Caki2 (cell line): ENCODE measurements at regions not wholly inside any gene's neighbourhood (a gene's known extent, or its start where the extent isn't known, plus 50 kb on each side); places are given as distances from the start of the nearest gene placed in this dataset.
A peak's percentile ranks its signal among the peaks of the same experiment; 100 is the strongest.

ENCODE experiments used
- DNase-seq: peaks from one replicate; pipeline ENCODE4 v3.0.0-alpha.2; 2015; ENCODE audit warnings: low read depth
- in situ Hi-C: cut with HindIII; loops from 2 replicates; pipeline ENCODE4 v1.10.0; 2016; ENCODE audit warnings: low sequenced_read_pairs, low pct_unique_long_range_greater_than_20kb, mixed read lengths

DNA sequence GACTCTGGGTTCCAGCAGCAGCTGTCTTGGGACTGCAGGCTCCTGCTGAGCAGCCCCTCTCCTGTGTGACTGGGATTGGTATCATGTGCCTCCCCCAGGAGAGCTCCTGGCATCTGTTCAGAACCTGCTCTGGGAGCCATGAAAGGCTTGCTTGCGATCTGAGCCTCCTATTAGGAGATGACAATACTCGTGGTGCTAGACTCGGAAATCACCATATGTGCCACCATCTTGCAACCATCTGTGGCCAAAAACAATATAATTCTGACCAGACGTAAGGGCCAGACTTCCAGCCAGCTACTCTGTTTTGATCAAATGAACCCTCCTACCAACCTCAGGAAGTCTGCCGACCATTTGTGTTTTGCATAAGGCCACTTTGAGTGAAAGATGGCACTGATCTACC, 484.7 kb downstream of the IRS2 start:
- in situ Hi-C loops, result no loop called here
- DNase-seq, result no peak

DNA sequence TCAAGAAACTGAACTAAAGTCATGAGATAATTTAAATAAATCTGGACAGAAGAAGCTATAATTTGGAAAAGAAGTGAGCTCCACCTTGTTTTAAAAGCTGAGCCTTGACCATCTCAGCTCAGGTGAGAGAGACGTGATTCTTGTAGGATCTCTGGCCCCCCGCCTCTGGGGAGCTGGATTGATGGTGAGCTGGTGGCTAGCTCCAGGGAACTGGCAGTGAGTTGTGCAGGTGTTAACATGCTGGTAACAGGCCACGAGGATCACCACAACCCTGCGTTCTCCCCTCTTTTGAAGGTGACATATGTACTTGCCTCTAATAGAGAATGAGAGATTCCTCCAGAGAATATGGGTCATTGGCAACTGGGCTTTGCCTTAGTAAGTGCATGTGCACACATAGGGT, 485.1 kb downstream of the IRS2 start:
- no peak for DNase-seq
- in situ Hi-C loops, result no loop called here

DNA sequence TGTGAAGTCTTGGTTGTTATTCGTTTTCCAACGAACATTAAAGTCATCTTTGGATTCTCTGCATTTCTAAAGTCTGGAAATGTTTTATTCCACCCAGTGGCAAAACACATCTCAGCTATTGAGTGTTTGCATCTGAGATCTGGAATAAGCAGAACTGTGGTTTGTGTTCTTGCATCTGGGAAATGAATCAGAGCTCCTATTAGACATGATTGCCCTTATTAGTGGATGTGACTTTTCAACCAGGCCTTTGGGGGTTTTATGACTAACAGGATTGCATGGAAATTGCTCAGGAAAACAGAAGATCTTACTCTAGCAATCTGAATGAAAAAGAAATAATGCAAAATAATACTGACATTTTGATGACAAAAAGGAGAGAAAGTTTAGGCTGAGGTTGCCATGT, 488.8 kb downstream of the IRS2 start:
- DNase-seq, result no peak
- in situ Hi-C loops, result no loop called here

DNA sequence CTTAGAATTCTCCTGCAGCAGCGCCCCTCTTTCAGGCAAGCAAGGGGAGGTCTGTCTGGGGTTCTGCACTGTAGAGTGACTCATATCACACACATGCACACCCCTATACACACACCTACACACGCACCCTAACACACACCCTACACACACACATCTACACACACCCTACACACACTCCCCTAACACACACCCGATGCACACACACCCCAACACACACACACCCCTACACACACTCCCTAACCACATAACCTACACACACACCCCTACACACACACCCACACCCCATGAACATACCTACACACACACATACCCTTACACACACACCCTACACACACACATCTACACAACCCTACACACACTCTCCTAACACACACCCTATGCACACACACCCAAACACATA, 493.2 kb downstream of the IRS2 start:
- in situ Hi-C loops, result no loop called here
- no peak for DNase-seq

DNA sequence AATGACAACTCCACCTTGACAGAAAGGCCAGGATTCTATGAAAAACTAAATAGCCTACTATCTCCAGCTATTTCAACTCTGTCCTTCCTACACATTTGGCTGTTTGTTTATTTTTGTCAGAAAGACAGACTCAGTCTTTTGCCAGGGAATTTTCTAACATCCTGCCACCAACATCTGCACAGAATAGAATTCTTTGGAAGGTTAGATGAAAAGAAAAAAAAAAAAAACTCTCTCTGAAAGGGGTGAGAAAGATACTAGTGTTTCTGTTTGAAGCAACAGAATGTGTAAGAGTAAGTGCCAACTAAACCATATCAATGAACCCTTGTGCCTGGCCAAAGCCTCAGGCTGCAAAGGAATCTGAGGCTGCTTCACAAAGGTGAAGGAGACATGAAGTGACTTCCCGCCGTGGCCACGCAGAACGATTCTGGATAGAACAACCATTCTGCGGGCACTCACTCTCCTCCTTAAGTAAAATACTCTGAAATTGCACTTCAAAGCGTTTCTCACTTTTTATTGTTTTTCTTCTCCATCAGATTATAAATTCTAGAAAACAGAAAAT, 498.2 kb downstream of the IRS2 start:
- in situ Hi-C loops, result no loop called here
- no peak for DNase-seq

DNA sequence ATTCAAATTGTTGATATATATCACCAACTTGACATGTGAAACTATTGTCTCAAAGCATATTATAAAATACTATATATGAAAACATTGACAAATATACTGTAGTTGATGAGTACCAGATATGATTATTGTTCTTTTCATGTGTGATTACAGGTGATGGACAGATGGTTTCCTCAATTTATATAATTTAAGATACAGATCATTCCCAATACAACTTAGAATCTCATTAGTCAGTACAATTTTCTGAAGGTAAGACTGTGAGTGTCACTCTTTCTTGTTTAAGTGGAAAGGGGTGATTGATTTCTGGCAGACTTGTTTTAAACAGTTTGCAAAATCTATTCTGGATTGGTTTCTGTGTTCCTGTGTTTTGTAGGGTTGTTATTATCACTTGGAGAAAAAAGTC, 498.8 kb downstream of the IRS2 start:
- no peak for DNase-seq
- in situ Hi-C loops, result no loop called here

DNA sequence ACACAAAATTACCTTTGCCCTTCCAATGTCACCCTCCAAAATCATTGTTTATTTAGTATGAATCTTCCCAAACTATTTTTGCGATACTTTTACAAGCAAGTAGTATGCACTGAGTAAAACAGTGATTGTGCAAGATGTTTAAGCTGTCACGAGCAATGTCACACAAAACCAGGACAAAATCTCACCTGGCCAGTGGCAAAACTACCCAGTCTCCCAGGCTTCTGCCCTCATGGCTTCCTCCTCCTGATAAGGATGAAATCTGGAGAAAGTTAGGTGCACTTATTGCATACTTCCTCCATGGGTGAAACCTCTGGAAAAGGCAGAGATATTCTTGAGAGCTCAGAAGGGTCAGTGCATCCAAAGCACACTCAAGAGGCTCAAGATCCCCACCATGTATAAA, 500.8 kb downstream of the IRS2 start:
- in situ Hi-C loops, result no loop called here
- DNase-seq, result no peak

DNA sequence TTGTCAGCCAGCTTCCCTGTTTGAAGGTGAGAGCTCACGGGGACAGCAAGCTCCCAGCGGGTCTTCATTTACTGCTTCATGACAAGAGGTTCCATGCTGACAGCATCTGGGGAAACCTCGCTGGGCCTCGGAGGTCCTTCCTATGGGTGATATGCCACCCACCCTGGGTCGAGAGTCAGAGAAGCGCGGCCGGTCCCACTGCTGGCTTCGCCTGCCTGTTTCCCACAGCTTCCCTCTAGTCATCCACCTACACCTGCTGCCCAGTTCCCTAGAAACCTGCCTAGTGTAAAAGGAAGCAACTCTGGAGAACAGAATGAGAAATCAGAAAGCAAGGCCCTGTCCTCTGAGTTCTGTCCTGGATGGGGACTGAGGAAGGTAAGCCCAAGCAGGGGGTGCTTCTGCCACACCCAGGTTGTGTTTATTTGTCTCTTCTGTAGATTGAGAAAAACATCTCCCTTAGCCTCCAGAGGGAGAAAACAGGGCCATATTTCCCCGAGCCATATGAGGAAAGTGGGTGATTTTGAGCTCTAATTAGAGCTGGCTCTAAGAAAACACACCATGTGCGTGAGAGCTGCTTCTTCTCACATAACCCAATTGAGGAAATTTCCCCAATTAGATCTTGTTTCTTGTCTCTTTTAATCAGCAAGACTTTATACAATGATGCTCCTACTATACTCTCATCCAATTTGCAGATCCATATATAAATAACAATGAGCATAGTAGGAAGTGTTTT, 504.3 kb downstream of the IRS2 start:
- DNase-seq, result no peak
- in situ Hi-C loops, result no loop called here

DNA sequence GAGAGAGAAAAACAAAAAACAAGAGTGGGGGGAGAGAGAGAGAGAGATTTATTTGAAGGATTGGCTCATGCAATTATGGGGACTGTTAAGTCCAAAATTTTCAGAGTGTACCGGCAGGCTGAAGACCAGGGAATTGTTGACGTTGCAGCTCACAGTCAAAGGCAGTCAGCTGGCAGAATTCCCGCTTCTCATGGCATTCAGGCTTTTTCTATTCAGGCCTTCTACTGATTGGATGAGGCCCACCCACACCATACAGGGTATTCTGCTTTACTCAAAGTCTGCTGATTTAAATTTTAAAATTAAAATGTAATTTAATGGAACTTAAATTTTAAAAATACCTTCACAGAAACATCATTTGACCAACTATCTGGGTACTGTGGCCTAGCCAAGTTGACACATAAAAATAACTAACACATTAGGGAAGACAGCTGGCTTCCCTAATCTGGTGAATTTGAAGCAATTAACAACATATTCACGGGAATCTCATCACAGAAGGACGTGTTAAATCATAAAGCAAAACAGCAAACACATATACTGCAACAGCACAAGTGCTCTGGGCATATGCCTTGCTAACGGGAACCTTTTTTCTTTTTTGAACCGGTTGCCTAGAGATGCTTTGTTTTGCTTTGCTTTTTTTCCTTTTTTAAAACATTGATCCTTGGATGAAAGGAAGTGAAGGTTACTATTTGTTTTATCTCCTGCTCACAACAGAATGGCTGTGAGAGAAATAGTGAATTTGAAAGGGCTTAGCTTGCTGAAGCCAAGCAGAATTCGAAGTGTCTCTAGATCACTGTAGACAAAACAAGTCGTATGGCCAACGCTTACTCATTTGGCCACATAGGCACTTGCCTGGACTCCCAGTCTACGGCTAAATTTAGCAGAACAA, 505.1 kb downstream of the IRS2 start:
- in situ Hi-C loops, result no loop called here
- no peak for DNase-seq

DNA sequence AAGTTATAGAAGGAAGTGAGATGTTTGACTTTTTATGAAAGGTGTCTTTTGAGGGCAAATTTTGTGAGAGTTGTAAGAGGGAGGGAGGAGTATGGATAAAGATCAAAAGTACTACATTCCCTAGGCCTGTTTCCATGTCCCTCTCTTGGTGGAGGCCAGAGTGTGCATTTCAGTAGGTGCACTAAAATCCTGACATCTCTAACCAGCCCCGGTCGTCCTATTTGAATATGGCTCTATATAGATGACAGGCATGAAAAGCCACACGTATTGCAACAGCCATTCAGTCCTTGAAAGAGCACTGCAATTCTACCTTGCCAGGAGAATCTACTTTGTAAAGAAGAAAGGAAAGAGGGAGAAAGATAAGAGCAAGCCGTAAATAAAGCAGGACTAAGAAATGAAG, 510.1 kb downstream of the IRS2 start:
- DNase-seq, result no peak
- in situ Hi-C loops, result no loop called here

DNA sequence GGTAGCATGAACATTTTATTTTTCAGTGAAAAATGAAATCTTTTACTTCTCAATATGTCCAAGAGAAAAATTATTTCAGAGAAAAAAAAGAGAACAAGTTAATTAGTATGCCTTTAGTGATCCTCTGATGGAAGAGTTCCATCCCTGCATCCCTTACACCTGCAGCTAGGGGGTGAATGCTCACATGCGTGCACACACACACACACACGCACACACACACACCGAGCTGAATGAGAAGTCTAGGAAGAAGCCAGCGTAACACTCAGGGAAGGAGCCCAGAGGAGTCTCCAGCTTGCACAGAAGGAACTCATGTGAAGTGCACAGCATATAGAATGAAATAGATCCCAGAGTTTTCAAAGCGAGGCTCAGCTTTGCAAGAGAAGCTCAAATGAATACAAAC, 510.5 kb downstream of the IRS2 start:
- DNase-seq, result no peak
- in situ Hi-C loops, result no loop called here

DNA sequence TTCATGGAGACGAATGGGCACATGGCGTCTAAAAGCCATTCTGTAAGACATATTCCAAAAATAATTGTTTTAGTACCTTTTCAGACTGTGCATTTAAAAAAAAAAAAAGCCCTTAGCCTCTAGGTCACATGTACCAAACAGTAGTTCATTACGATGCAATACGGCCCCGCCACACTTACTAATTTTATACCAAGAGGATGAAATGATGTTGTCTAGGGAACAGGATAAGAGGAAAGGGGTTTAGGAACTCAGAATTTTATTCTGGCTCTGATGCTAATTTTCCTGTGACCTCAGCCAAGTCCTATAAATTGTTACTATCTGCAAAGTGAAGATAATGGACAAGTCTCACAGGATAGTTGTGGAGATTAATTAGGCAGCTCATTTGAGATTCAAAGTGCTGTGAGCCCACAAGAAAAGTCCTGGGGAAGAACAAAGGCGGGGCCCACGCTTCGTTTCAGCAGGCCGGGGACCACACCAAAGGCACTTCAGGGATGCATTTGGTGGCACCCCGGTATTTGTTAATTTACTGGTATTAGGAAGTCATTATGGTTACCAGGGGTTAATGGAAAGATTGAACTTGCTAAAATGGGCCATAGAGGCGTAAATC, 511.1 kb downstream of the IRS2 start:
- DNase-seq, result no peak
- in situ Hi-C loops, result no loop called here

DNA sequence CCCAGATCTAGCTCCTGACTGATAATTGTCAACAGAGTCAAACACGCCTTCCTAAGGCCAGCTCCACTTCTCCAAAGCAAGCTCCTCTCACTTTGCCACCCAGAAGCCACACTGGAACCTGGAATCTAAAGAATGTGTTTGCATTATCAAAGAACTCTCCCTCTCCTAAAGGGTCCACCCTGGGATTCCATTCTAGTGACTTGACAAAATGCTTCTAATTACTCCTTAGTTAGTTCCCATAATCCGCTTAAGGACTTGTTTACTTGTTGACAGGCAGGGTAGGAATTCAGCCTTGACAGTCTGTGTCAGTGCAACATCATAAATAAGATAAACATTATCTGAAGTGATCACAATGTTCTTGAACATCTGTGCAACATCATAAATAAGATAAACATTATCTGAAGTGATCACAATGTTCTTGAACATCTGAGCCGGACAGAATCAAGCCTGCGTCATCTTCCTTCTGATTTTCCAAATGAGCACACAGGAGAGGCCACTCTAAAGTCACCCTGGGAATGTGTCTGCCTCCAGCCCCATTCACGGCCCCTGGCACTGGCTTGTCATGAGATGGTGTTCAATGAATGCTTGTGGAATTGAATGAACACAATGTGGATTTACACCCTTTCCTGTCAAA, 512.1 kb downstream of the IRS2 start:
- in situ Hi-C loops, result no loop called here
- DNase-seq, result peak; percentile 64

DNA sequence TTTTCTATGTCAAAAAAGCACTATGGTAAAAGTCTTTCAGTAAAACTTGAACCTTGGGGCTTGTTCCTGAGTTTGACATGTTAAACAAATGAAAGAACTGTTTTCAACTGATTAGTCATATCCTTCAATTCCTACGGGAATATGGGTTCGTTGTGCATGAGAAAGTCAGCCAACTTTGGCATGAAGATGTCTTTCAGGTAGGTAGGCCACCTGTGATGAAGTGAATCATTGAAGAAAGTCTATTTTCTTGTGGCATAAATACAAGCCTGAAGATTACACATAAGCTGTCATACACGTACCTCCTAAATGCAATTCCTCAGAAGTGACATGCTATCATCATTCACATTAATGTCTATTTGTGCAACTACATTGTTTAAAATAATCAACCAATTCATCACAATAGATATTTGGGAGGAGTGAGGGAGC, 513.0 kb downstream of the IRS2 start:
- in situ Hi-C loops, result no loop called here
- peak; percentile 20 for DNase-seq

DNA sequence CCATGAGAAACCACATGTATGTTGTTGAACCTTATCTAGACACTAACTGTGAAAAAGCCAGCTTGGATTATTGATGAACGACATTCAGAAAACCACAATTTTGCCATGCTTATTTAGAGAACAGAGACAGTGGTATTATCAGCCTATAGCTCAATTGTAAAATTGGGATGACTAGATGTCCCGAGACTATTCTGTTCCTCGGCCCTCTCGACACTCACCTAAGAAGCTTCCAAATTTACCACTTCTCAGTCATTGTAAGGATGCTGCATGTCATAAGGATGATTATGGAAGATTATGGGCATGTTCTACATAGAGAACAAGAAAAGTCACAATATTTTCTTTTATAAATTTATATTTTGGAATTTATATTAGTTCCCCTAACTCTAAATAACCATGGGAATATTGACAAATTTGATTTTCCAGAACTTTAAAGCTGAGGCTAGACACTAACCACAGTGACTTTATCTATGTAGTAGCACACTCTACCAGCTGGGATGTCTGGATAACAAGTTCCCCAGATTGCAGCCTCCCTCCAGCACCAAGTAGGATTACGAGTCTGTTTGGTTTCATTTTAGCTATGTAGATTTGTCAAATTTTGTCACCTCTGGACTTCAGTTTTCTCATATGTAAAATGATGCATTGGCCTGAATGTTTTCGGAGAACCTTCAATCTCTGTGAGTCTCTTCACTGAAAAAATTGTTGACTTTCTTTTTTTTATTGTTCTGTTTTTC, 513.6 kb downstream of the IRS2 start:
- no peak for DNase-seq
- in situ Hi-C loops, result no loop called here

DNA sequence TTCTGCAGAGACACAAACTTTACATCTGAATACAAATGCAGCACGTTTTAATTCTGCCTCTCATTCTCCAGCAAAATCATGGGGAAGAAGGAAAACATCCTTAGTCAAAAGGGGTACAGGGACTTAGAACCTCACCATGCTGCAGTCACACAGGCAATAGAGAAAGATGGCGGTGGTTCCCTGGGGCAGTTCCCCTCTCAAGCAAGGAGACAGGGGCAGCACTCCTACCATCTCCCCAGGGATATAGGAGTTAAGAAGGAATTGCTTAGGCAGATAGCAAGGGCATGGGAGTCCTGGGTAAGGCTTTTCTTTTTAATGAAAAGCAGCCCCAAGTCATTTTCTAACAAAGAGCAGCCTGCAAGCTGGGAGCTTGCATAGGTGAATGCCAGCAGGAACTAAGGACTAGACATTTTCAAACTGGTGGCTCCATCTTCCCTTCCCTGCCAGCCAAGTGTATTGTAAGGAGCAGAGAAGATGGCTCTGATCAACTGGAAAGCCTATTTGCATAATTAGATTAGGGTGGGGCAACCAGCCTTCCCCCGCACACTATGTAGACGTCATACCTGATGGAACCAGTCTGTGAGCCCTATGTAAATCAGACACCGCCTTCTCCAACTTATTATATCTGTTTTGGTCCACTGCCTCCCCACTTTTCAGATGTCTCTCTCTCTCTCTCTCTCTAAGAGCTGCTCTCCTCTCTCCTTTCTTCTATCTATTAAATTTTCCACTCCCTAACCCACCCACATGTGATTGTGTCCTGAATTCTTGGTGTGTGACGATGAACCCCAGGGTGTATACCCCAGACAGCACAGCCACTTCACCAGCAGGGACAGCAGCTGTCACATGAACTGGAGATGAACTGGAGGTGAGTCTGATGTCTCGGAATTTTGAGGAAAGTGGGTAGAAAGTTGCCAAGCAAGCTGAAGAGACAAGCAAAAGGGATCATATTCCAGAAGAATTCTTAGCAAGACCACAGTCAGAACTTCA, 514.5 kb downstream of the IRS2 start:
- in situ Hi-C loops, result no loop called here
- DNase-seq, result peak; percentile 95

DNA sequence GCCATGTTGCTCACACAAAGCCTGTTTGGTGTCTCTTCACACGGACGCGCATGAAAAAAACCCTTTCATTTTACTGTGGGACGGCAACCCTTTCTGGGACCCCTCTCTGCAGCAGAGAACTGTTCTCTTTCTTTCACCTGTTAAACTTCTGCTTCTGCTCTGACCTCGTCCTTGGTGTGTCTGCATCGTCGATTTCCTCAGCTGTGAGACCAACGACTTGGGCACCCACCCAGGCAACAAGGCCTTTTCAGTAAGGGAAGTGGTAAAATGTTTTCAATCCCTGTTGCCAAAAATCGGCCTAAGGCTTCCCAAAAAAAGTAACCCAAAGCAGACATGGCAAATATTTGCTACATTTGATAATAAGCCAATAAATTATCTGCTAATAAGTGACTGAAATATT, 515.3 kb downstream of the IRS2 start:
- peak; percentile 53 for DNase-seq
- in situ Hi-C loops, result no loop called here
